Smooth muscle cell (in vitro differentiated cells): ENCODE measurements at regions not wholly inside any gene's neighbourhood (a gene's known extent, or its start where the extent isn't known, plus 50 kb on each side); places are given as distances from the start of the nearest gene placed in this dataset.
A peak's percentile ranks its signal among the peaks of the same experiment; 100 is the strongest.

Experiments
- DNase-seq: peaks from one replicate; lab custom pipeline; 2025; ENCODE audit not compliant: unreplicated experiment; lab: John Stamatoyannopoulos, UW
- H2AFZ ChIP-seq: fragments of 200-600 bp; sonication (generic); 2 replicates; pipeline ENCODE4 v1.6.0; 2016; ENCODE audit warnings: antibody characterized with exemption, low read depth, mild to moderate bottlenecking
- H3F3A ChIP-seq: fragments of 200-600 bp; sonication (generic); 2 replicates; pipeline ENCODE4 v1.6.0; 2017; ENCODE audit warnings: antibody characterized with exemption, low read depth
- H3K27ac ChIP-seq: fragments of 200-600 bp; sonication (generic); 2 replicates; pipeline ENCODE4 v1.5.1; 2016; ENCODE audit warnings: low read depth, mild to moderate bottlenecking
- H3K27me3 ChIP-seq: fragments of 200-600 bp; sonication (generic); 2 replicates; pipeline ENCODE4 v1.6.1; 2016; ENCODE audit warnings: low read depth, mild to moderate bottlenecking
- H3K36me3 ChIP-seq: fragments of 200-600 bp; sonication (generic); 2 replicates; pipeline ENCODE4 v1.5.1; 2016; ENCODE audit warnings: low read depth
- H3K4me1 ChIP-seq: fragments of 200-600 bp; sonication (generic); 2 replicates; pipeline ENCODE4 v1.5.1; 2016; ENCODE audit warnings: low read depth
- H3K4me2 ChIP-seq: fragments of 200-600 bp; sonication (generic); 2 replicates; pipeline ENCODE4 v1.6.0; 2016; ENCODE audit warnings: mild to moderate bottlenecking
- H3K4me3 ChIP-seq: fragments of 200-600 bp; sonication (generic); 2 replicates; pipeline ENCODE4 v1.5.1; 2016; ENCODE audit warnings: mild to moderate bottlenecking
- H3K79me2 ChIP-seq: fragments of 200-600 bp; sonication (generic); 2 replicates; pipeline ENCODE4 v1.6.0; 2016; ENCODE audit warnings: low read depth, mild to moderate bottlenecking
- H3K9ac ChIP-seq: fragments of 200-600 bp; sonication (generic); 2 replicates; pipeline ENCODE4 v1.6.0; 2016; ENCODE audit warnings: low read depth
- H3K9me3 ChIP-seq: fragments of 200-600 bp; sonication (generic); replicated peaks from 2 replicates; pipeline ENCODE4 v1.5.1; 2016; ENCODE audit warnings: low read depth
- H4K20me1 ChIP-seq: fragments of 200-600 bp; sonication (generic); 2 replicates; pipeline ENCODE4 v1.6.0; 2016; ENCODE audit warnings: low read depth
- CTCF ChIP-seq: fragments of 200-600 bp; sonication (generic); IDR thresholded peaks from 2 replicates; pipeline ENCODE4 v1.5.1; 2017; ENCODE audit warnings: borderline replicate concordance, mild to moderate bottlenecking, antibody characterized with exemption; ENCODE audit not compliant: insufficient read depth, poor library complexity, severe bottlenecking
- WGBS: methylation state at CpG from one replicate; pipeline ENCODE4 v1.1.7; 2016; ENCODE audit warnings: low lambda C conversion rate; 5-methylcytosine and 5-hydroxymethylcytosine counted together

GRCh38 chr9:134554373-134555093 lies 87.1 kb upstream of the COL5A1 start:
- Histone ChIP-seq H3K79me2 (peaks cover 31% of the 10 kb centered on the region), H2AFZ (no peak overlapping the region), H3K4me1 (peaks cover 20% of the 10 kb centered on the region), H3K36me3 (no peaks in the 10 kb centered on the region), H3K9me3 (no peaks in the 10 kb centered on the region), H3K4me2 (peak overlapping the region; percentile 60), H3F3A (peaks cover 34% of the 10 kb centered on the region), H3K4me3 (no peak overlapping the region), H4K20me1 (no peaks in the 10 kb centered on the region), H3K27me3 (no peaks in the 10 kb centered on the region), H3K27ac (peak overlapping the region; percentile 95), H3K9ac (peak overlapping the region; percentile 67)
- DNase-seq = no peak
- TF ChIP-seq CTCF = no peak
- 63% methylated on average over 22 of the region's 22 CpGs for WGBS

GRCh38 chr9:134555094-134555650 lies 86.4 kb upstream of the COL5A1 start:
- H3K4me3 ChIP-seq = no peak overlapping the region
- H3K4me2 ChIP-seq = peak overlapping the region; percentile 70
- no peaks in the 10 kb centered on the region for H3K27me3 ChIP-seq
- no peaks in the 10 kb centered on the region for H3K36me3 ChIP-seq
- DNase-seq = no peak
- H2AFZ ChIP-seq = no peak overlapping the region
- H3K4me1 ChIP-seq = peaks cover 20% of the 10 kb centered on the region
- H3K9ac ChIP-seq = peak overlapping the region; percentile 77
- H3F3A ChIP-seq = peaks cover 34% of the 10 kb centered on the region
- WGBS = 60% methylated on average over 9 of the region's 9 CpGs
- peaks cover 29% of the 10 kb centered on the region for H3K79me2 ChIP-seq
- H3K27ac ChIP-seq = peak overlapping the region; percentile 95
- H3K9me3 ChIP-seq = no peaks in the 10 kb centered on the region
- no peak for TF ChIP-seq CTCF
- no peaks in the 10 kb centered on the region for H4K20me1 ChIP-seq

- peaks cover 17% of the 10 kb centered on the region for H3K4me1 ChIP-seq
- no peak for TF ChIP-seq CTCF
- H3K27me3 ChIP-seq = no peaks in the 10 kb centered on the region
- 40% methylated on average over 15 of the region's 15 CpGs for WGBS
- H3K27ac ChIP-seq = peak overlapping the region; percentile 95
- DNase-seq = peak; percentile 41
- H3K36me3 ChIP-seq = no peaks in the 10 kb centered on the region
- H4K20me1 ChIP-seq = no peaks in the 10 kb centered on the region
- H3K4me2 ChIP-seq = peak overlapping the region; percentile 70
- peaks cover 17% of the 10 kb centered on the region for H3K79me2 ChIP-seq
- no peak overlapping the region for H2AFZ ChIP-seq
- H3F3A ChIP-seq = peaks cover 27% of the 10 kb centered on the region
- H3K4me3 ChIP-seq = no peak overlapping the region
- H3K9ac ChIP-seq = peak overlapping the region; percentile 77
- no peaks in the 10 kb centered on the region for H3K9me3 ChIP-seq
Measured at GRCh38 chr9:134556531-134557068, 85.0 kb upstream of the COL5A1 start.
